ENCODE measurements at regions not wholly inside any gene's neighbourhood (a gene's known extent, or its start where the extent isn't known, plus 50 kb on each side); places are given as distances from the start of the nearest gene placed in this dataset.

DNA sequence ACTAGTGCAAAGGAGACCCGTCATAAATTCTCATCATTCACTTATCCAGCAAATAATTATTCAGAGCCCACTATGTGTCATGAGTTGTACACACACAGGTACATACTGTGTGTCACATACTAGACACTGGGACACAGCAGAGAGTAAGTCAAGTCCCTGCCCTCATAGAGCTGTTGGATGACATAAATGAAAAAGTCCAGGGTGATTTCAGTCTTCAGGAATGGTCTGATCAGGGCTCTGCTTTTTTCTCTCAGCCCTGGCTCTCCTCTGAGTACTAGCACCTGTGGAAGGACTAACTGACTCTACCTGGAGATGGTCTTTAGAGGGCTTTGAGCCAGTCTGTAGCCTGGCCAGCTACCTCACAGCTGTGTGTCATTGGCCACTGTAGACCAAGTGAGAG is 198.0 kb upstream of the LEF1 start:
- no peak for DNase-seq (ENCODE audit: low read depth in 3 of 3)

DNA sequence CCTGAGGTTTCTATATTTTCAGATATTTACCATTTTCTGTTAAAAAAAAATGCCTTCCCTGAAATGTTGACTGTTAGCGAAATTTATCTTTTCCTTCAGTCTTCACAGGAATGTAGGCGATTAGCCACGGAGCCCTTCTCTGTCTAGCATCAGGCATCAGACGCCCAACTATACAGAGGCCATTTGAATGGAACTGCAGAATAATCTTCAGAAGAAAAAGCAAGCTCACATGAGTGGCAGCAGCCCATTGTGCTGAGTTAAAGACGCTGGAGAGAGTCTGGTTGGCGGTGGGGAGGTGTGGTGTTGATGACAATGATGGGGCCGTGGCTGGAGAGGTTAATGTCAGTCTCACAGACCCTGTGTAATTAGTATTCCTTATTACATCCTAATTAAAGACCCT is 196.8 kb upstream of the LEF1 start:
- no peak for DNase-seq (ENCODE audit: low read depth in 3 of 3)

DNA sequence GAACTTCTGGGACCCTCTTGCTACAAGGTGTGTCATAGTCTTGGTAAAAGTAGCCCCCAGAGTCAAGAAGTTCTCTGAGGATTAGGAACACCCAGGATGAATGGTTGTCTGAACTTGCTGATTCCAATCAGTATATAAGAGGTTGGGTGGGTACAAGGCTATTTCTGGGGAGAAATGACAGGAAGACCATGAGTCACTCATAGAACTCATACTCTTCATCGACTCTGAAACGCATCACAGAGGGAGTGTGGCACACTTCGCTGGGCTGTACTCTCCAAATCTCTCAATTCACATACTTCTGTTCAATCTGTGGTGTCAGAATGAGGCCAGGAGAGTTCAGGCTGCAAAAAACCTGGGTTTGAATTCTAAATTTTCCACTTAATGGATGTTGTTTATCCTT is 193.2 kb upstream of the LEF1 start:
- DNase-seq (ENCODE audit: low read depth in 3 of 3): no peak

- DNase-seq (ENCODE audit: low read depth in 3 of 3): no peak
Measured at GRCh38 chr4:108361446-108361820, 192.7 kb upstream of the LEF1 start.

- DNase-seq (ENCODE audit: low read depth in 3 of 3): no peak
Measured at GRCh38 chr4:108360754-108361445, 192.2 kb upstream of the LEF1 start.

DNA sequence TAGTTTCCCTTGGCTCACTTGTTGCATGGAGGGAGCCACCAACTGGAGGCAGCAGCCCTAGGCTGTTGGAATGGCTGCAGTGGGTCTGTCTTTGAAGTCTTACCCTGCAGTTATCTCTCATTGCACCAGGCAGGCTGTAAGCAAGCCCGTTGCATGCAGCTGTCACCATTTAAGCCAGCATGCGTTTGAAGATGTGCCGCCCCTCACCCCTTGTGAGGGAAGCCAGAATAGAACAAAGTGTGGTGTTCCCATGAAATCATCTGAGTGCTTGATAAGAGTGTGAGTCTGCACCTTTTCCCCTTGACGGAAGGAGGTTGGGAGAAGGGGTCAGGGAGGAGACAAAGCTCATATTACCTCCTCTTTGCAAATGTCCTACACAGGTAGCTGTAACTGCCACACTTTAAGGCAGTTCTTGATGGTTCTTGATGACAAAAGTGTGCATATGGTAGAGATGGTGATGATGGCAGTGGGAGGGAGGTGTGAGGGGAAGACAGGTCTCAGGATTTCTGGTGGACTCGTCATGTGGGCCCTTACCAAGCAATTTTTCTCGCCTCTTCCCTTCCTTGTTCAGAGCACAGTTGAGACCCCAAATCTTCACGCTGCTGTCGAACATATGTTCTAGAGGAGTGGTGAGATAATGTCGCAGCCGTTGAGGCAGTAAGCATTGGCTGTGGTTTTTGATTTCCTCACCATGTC is 191.4 kb upstream of the LEF1 start:
- no peak for DNase-seq (ENCODE audit: low read depth in 3 of 3)

- no peak for DNase-seq (ENCODE audit: low read depth in 3 of 3)
Measured at GRCh38 chr4:108359130-108359985, 190.6 kb upstream of the LEF1 start.

- DNase-seq (ENCODE audit: low read depth in 3 of 3): peak in 1 of 3 experiments; percentile 7
Measured at GRCh38 chr4:108355902-108356535, 187.3 kb upstream of the LEF1 start.

GRCh38 chr4:108355186-108355901 is 186.6 kb upstream of the LEF1 start:
- peak in 1 of 3 experiments; percentile 5 for DNase-seq (ENCODE audit: low read depth in 3 of 3)

- DNase-seq (ENCODE audit: low read depth in 3 of 3): no peak
Measured at GRCh38 chr4:108352664-108353308, 184.1 kb upstream of the LEF1 start.

GRCh38 chr4:108351791-108352190 is 183.1 kb upstream of the LEF1 start:
- DNase-seq (ENCODE audit: low read depth in 3 of 3): no peak

GRCh38 chr4:108350332-108350731 is 181.6 kb upstream of the LEF1 start:
- DNase-seq (ENCODE audit: low read depth in 3 of 3): no peak

- DNase-seq (ENCODE audit: low read depth in 3 of 3): no peak
Measured at GRCh38 chr4:108346818-108347210, 178.1 kb upstream of the LEF1 start.

DNA sequence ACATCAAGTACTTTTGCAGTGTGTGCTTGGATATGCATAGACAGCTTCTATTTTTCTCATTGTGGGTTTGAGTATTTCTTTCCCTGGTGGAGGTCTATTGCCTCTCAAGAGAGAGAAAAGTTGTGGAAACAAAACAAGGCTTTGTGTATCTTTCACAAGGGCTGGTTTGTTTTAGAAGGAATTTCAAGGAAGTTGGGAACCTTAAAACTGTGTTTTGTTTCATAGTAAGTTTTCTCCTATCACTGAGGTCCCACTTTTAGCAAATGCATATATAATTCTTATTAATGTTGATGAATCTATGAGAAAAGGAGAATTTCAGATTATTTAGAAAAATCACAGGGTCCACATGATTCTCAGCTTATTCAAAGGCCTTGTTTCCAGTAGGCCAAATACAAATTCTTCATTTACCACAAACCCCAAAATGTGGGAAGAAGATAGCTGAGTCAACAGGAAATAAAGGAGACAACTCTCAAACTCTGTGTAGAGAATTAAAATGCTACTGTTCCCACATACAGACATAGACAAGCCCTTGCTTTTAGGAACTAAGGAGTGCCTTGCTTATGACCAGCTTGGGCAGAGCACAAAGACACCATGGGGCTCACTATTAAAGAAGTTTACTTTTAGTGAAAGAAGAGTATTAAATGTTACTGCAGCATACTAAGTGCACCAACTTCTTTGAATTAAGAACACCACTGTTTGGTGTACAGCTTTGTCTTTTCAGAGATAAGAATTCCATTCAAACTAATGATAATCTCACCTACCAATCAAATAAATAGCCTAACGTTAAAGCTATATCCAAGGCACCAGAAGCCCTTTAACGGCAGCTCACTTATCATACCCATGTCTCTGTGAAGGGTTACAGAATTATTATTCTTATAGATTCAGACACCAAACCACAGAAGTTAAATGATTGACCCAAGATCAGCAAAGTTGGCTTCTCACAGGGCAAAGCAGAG is 177.4 kb upstream of the LEF1 start:
- DNase-seq (ENCODE audit: low read depth in 3 of 3): no peak

DNA sequence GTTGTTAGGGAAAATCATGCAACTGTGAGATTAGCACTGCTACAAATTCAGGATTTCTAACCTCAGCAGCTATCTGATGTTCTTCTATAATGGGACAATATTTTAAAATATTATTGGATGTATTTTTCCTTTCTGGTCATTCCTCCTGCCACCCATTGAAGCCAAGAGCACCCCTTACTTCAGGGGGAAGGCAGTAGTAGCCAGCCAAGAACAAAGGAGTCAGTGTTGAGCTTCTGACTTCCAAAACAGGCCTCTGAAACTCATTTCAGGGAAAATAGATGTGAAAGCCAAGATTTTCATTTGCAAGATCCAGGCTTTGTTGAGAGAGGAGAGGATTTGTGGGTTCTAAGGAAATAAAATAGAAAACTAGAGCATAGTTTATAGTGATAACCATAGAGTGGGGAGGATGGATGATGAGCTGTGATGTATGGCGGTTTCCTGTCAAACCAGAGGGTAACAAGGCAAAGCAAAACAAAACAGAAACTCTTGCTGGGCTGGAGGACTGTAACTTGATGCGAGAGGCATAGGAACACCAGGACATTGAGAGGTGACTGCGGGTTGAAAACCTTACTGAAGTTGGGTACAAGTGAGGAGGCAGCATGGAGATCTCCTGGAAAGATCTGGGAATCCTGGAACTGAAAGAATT is 173.7 kb upstream of the LEF1 start:
- DNase-seq (ENCODE audit: low read depth in 3 of 3): peak in 1 of 3 experiments; percentile 9

DNA sequence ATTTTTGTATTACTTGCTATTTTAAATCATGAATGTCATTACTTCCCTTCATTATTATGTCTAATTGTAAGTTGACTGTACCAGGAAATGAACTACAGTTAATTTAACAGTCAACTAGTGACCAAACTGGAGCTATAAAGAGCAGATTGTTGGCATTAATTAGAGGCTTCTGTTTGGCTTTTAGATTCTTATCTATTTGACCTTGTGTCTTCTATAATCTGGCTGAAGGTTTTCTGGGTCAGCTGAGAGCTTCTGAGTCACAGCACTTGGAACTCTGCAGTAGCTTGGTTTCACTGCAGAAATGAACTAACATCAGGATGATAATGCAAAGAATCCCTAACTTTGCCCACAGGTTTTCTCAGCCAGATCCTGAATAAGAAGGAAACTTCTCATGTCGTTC is 169.2 kb upstream of the LEF1 start:
- DNase-seq (ENCODE audit: low read depth in 3 of 3): no peak

DNA sequence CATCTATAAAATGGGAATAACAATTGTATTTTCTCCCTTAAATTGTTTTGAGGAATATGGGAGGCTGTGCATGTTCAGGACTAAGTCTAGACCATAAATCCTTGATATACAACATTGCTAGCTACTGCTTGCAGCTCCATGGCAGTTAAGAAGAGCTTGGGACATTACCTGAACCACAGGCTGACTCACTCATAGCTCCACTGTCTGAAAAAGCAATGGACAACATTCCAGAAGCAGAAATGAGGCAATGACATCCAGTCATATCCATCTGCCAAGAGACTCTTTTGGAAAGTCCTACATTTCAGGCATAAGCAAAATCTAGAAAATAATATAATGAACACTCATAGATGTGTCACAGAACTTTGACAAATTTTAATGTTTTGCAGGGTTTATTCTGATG is 167.3 kb upstream of the LEF1 start:
- DNase-seq (ENCODE audit: low read depth in 3 of 3): no peak

DNA sequence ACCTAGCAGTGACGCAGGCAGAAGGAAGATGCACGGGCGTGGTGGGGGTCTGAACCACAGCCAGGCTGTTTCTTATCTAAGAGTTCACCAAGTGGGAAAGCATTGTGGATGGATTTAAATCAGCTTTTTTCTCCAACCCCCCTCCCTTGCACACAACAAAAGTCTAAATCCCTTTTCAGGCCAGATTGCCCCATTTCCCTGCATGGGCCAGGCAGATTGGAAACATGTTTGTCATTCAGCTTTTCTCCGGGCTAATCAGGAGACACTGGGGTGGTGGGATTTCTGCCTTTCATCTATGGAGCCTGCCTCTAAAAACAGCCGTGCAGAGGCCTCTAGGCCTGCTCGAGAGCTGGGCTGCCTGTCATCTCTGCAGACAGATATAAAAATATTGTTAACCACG is 166.3 kb upstream of the LEF1 start:
- no peak for DNase-seq (ENCODE audit: low read depth in 3 of 3)

DNA sequence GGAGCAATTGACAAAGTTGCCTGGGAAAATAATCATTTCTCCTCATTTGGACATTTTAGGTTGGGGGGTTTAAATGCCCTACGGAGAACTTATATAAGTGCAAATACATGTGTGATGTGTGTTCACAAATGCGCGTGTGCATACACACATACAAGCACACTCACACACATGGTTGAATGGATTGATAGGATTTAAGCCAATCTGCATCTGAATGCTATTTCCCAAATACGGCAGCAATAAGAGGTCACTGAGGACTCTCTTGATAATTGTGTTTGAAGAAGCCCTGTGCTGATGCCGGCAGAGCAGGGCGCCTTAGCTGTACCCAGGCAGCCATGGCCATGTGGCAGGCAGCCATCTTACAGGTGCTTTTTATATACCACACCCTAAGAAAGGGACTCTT is 165.3 kb upstream of the LEF1 start:
- no peak for DNase-seq (ENCODE audit: low read depth in 3 of 3)

All from stimulated activated CD4-positive, alpha-beta T cell treated with anti-CD3 and anti-CD28 coated beads, TNF-alpha, amount 100 ng/mL, for 4 hours (primary cell).